HCT116 (cell line): ENCODE measurements at regions not wholly inside any gene's neighbourhood (a gene's known extent, or its start where the extent isn't known, plus 50 kb on each side); places are given as distances from the start of the nearest gene placed in this dataset.

ENCODE experiments used
- ATAC-seq: fragments of 200-7000 bp; cut with Tn5 transposase; 2 replicates; pipeline ENCODE4 v1.9.1; 2020; ENCODE audit warnings: mild to moderate bottlenecking, moderate library complexity
- BruUV-seq: library from RNA; stranded (reverse); fragments of 400-500 nt; replicated peaks from 2 replicates; lab custom pipeline; 2021; lab: Mats Ljungman, UMichigan
- CTCF ChIA-PET: fragments of 300-600 bp; sonication (Branson Sonifier 250); formaldehyde crosslinking; loops from one replicate; lab custom pipeline; 2021; ENCODE audit warnings: antibody characterized with exemption; lab: Charles Lee
- POLR2A ChIA-PET: fragments of 300-600, 350-600 bp; sonication (Branson Sonifier 250); formaldehyde crosslinking; loops from one replicate; lab custom pipeline; 2021; ENCODE audit warnings: antibody characterized with exemption; lab: Charles Lee
- RAD21 ChIA-PET, 2 experiments: fragments of 300-600 bp; sonication (Branson Sonifier 250); formaldehyde crosslinking; loops; one replicate each; lab custom pipeline; 2023; ENCODE audit warnings: low total read pairs in 2 of 2; ENCODE audit not compliant: uncharacterized antibody in 2 of 2, unreplicated experiment in 2 of 2, low non-redundant PET in 1 of 2; lab: Charles Lee
- DNase-seq: peaks from one replicate; pipeline ENCODE4 v3.0.0-alpha.2; 2010; ENCODE audit warnings: low read depth, low spot score
- H2AFZ ChIP-seq: fragments of 200-600 bp; shearing (Covaris generic), sonication (generic); 2 replicates; pipeline ENCODE4 v1.6.1; 2017; ENCODE audit warnings: low read depth, mixed run types, mixed read lengths, antibody characterized with exemption, low read length; ENCODE audit not compliant: poor library complexity, severe bottlenecking
- H3K27ac ChIP-seq: 2 replicates; pipeline ENCODE4 v1.5.1; 2012; ENCODE audit warnings: low read depth, low read length
- H3K27me3 ChIP-seq: fragments of 200-600 bp; sonication (generic); 2 replicates; pipeline ENCODE4 v1.6.1; 2016; ENCODE audit warnings: mixed run types, low read length, mixed read lengths; ENCODE audit not compliant: insufficient read depth
- H3K36me3 ChIP-seq, 2 experiments: fragments of 200-500 bp in 1 of 2; fragments of 200-600 bp in 1 of 2; sonication (Bioruptor generic) in 1 of 2; sonication (generic) in 1 of 2; 2 replicates each; pipeline versions ENCODE4 v1.5.1 to v1.6.1; 2014 to 2016; ENCODE audit warnings: low read length in 2 of 2, inconsistent platforms in 1 of 2, mixed read lengths in 1 of 2, mixed run types in 1 of 2; ENCODE audit not compliant: insufficient read depth in 2 of 2, control insufficient read depth in 1 of 2
- H3K4me1 ChIP-seq, 2 experiments: fragments of 200-600 bp in 1 of 2; sonication (generic) in 1 of 2; 2 replicates each; pipeline versions ENCODE4 v1.5.1 to v1.6.1; 2012 to 2017; ENCODE audit warnings: low read length in 2 of 2, inconsistent platforms in 1 of 2, mild to moderate bottlenecking in 1 of 2, mixed read lengths in 1 of 2, mixed run types in 1 of 2, moderate library complexity in 1 of 2; ENCODE audit not compliant: insufficient read depth in 2 of 2, control insufficient read depth in 1 of 2
- H3K4me2 ChIP-seq: fragments of 200-600 bp; sonication (generic); 2 replicates; pipeline ENCODE4 v1.6.1; 2017; ENCODE audit warnings: mixed run types, low read length, mixed read lengths
- H3K4me3 ChIP-seq, 2 experiments: fragments of 200-600 bp in 1 of 2; sonication (generic) in 1 of 2; replicated peaks in 1 of 2; 2 replicates each; pipeline ENCODE4 v1.5.1; 2011 to 2016; ENCODE audit warnings: low read length in 2 of 2, control low read depth in 1 of 2, low read depth in 1 of 2, mild to moderate bottlenecking in 1 of 2, mixed read lengths in 1 of 2, mixed run types in 1 of 2
- H3K79me2 ChIP-seq: fragments of 200-600 bp; sonication (generic); 2 replicates; pipeline ENCODE4 v1.6.1; 2017; ENCODE audit warnings: mild to moderate bottlenecking, mixed run types, low read length, moderate library complexity, mixed read lengths; ENCODE audit not compliant: insufficient read depth
- H3K9ac ChIP-seq: fragments of 200-600 bp; sonication (generic); 2 replicates; pipeline ENCODE4 v1.6.1; 2016; ENCODE audit warnings: low read length, mixed read lengths
- H3K9me2 ChIP-seq: fragments of 200-600 bp; sonication (generic), shearing (Covaris generic); 2 replicates; pipeline ENCODE4 v1.6.1; 2017; ENCODE audit warnings: mixed run types, mild to moderate bottlenecking, moderate library complexity; ENCODE audit not compliant: insufficient read depth
- H3K9me3 ChIP-seq, 2 experiments: fragments of 200-500 bp in 1 of 2; fragments of 200-600 bp in 1 of 2; sonication (Bioruptor generic) in 1 of 2; sonication (generic) in 1 of 2; 2 replicates each; pipeline ENCODE4 v1.6.1; 2014 to 2017; ENCODE audit warnings: low read length in 2 of 2, mixed read lengths in 2 of 2, inconsistent platforms in 1 of 2, low read depth in 1 of 2, mild to moderate bottlenecking in 1 of 2, mixed run types in 1 of 2, moderate library complexity in 1 of 2; ENCODE audit not compliant: control insufficient read depth in 1 of 2, insufficient read depth in 1 of 2
- H4K20me1 ChIP-seq: fragments of 200-600 bp; sonication (generic), shearing (Covaris generic); 2 replicates; pipeline ENCODE4 v1.6.1; 2017; ENCODE audit warnings: mixed run types, mild to moderate bottlenecking, moderate library complexity; ENCODE audit not compliant: insufficient read depth
- EZH2 ChIP-seq: fragments of 200-600 bp; sonication (generic); IDR thresholded peaks from 2 replicates; pipeline ENCODE4 v1.6.1; 2017; ENCODE audit warnings: antibody characterized with exemption, mixed run types
- EZH2phosphoT487 ChIP-seq: fragments of 200-600 bp; IDR thresholded peaks from 2 replicates; pipeline ENCODE4 v1.6.1; 2018; ENCODE audit warnings: antibody characterized with exemption, borderline replicate concordance
- JUND ChIP-seq: IDR thresholded peaks from 2 replicates; pipeline ENCODE4 v1.6.1; 2012
- POLR2AphosphoS5 ChIP-seq: IDR thresholded peaks from 2 replicates; pipeline ENCODE4 v1.6.1; 2011; ENCODE audit warnings: mild to moderate bottlenecking, low read depth, low read length, moderate library complexity
- SRF ChIP-seq: IDR thresholded peaks from 2 replicates; pipeline ENCODE4 v1.6.1; 2012; ENCODE audit warnings: low read depth
- TCF7L2 ChIP-seq: IDR thresholded peaks from 2 replicates; pipeline ENCODE4 v1.7.0; 2011; ENCODE audit warnings: borderline replicate concordance, inconsistent platforms; ENCODE audit not compliant: insufficient read depth, insufficient read length; ENCODE audit errors: extremely low read depth
- YY1 ChIP-seq: IDR thresholded peaks from 2 replicates; pipeline ENCODE4 v1.6.1; 2011; ENCODE audit warnings: low read length, low read depth, moderate library complexity, mild to moderate bottlenecking; ENCODE audit not compliant: insufficient replicate concordance; ENCODE audit errors: extremely low read depth
- intact Hi-C: fragments of 100-400 bp; cut with micrococcal nuclease; formaldehyde crosslinking; loops from 2 replicates; pipeline ENCODE4 v1.10.0; 2022
- TF ChIP-seq, protein P1 (sequence below): IDR thresholded peaks from 2 replicates; pipeline ENCODE4 v1.6.1; 2012; ENCODE audit warnings: low read depth
- TF ChIP-seq, protein P2 (sequence below): IDR thresholded peaks from 2 replicates; pipeline ENCODE4 v1.6.1; 2012

DNA sequence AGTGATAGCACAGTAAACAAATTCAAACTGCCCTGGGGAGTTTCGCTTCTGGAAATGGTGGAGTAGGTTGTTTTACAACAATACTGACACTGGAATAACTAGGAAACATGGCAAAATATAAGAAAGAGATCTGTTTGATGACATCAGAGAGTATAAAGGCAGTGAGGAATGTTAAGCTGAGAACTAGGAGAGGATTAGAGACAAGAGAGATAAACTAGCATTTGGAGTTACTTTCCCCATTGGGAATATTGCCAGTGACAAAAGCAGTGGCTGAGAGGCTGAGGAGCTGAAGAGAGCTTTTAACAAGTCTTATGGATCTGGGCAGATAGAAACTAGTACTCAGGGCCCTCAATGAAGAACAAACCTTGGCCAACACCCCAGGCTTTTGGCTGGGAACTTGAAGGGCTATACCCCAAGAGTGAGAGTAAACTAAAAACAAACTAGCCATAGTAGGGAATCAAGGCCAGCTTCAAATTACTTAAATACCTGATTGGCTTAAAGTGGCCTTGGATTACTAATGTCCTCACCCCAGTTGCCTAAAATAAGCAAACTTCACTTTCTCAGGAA is 280.4 kb downstream of the KLF13 start (continued):
- TF ChIP-seq, protein P1, sequence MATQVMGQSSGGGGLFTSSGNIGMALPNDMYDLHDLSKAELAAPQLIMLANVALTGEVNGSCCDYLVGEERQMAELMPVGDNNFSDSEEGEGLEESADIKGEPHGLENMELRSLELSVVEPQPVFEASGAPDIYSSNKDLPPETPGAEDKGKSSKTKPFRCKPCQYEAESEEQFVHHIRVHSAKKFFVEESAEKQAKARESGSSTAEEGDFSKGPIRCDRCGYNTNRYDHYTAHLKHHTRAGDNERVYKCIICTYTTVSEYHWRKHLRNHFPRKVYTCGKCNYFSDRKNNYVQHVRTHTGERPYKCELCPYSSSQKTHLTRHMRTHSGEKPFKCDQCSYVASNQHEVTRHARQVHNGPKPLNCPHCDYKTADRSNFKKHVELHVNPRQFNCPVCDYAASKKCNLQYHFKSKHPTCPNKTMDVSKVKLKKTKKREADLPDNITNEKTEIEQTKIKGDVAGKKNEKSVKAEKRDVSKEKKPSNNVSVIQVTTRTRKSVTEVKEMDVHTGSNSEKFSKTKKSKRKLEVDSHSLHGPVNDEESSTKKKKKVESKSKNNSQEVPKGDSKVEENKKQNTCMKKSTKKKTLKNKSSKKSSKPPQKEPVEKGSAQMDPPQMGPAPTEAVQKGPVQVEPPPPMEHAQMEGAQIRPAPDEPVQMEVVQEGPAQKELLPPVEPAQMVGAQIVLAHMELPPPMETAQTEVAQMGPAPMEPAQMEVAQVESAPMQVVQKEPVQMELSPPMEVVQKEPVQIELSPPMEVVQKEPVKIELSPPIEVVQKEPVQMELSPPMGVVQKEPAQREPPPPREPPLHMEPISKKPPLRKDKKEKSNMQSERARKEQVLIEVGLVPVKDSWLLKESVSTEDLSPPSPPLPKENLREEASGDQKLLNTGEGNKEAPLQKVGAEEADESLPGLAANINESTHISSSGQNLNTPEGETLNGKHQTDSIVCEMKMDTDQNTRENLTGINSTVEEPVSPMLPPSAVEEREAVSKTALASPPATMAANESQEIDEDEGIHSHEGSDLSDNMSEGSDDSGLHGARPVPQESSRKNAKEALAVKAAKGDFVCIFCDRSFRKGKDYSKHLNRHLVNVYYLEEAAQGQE = no peak
- TF ChIP-seq POLR2AphosphoS5 = no peak
- TF ChIP-seq EZH2 = no peak
- no peak for TF ChIP-seq YY1

DNA sequence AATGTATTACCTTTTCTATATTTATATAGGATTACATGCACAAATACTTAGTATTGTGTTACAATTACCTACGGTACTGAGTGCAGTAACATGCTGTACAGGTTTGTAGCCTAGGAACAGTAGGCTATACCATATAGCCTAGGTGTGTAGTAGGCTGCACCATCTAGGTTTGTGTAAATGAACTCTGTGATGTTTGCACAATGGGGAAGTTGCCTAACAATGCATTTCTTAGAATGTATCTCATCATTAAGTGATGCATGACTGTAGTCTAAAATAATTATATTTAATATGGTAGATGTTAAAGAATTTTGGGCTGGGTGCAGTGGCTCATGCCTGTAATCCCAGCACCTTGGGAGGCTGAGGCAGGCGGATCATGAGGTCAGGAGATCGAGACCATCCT is 281.0 kb downstream of the KLF13 start:
- Histone ChIP-seq H3K79me2 (no peaks in the 10 kb centered on the region), H2AFZ (no peak overlapping the region), H3K4me1 (no peaks in the 10 kb centered on the region), H3K9me3 (no peaks in the 10 kb centered on the region), H3K27me3 (no peaks in the 10 kb centered on the region), H3K27ac (no peak overlapping the region), H4K20me1 (no peaks in the 10 kb centered on the region), H3K36me3 (no peaks in the 10 kb centered on the region), H3K9me2 (no peaks in the 10 kb centered on the region), H3K4me3 (no peak overlapping the region), H3K9ac (no peak overlapping the region), H3K4me2 (no peak overlapping the region)
- ATAC-seq (no peak), DNase-seq (no peak)
- intact Hi-C loops = no loop called here
- ChIA-PET RAD21 (no interaction called here), CTCF (no interaction called here), POLR2A (no interaction called here)
- no peak for TF ChIP-seq TCF7L2
- TF ChIP-seq SRF = no peak
- TF ChIP-seq, protein P2, sequence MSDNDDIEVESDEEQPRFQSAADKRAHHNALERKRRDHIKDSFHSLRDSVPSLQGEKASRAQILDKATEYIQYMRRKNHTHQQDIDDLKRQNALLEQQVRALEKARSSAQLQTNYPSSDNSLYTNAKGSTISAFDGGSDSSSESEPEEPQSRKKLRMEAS = no peak
- no peak for TF ChIP-seq EZH2
- no peak for TF ChIP-seq JUND
- no peak for TF ChIP-seq EZH2phosphoT487
- no TSS peak for BruUV-seq
